A673 (cell line): ENCODE measurements at regions not wholly inside any gene's neighbourhood (a gene's known extent, or its start where the extent isn't known, plus 50 kb on each side); places are given as distances from the start of the nearest gene placed in this dataset.

Experiments used
- BruUV-seq: library from RNA; stranded (reverse); fragments of 400-500 nt; replicated peaks from 2 replicates; lab custom pipeline; 2021; lab: Mats Ljungman, UMichigan
- CTCF ChIA-PET: fragments of 300-600 bp; sonication (Branson Sonifier 250); formaldehyde crosslinking; loops from one replicate; lab custom pipeline; 2022; ENCODE audit warnings: antibody characterized with exemption; lab: Charles Lee
- POLR2A ChIA-PET: fragments of 300-600 bp; sonication (Branson Sonifier 250); formaldehyde crosslinking; loops from one replicate; lab custom pipeline; 2022; ENCODE audit warnings: antibody characterized with exemption; ENCODE audit not compliant: low non-redundant PET; lab: Charles Lee
- DNase-seq: peaks from one replicate; pipeline ENCODE4 v3.0.0-alpha.2; 2015; ENCODE audit warnings: low spot score
- H3K27ac ChIP-seq: fragments of 200-600 bp; sonication (generic); 2 replicates; pipeline ENCODE4 v1.5.1; 2016; ENCODE audit warnings: mixed run types, low read depth, mild to moderate bottlenecking, mixed read lengths, antibody characterized with exemption, low read length; ENCODE audit not compliant: poor library complexity, severe bottlenecking
- H3K27me3 ChIP-seq: fragments of 200-600 bp; sonication (generic); replicated peaks from 2 replicates; pipeline ENCODE4 v1.6.1; 2017; ENCODE audit warnings: mixed run types, low read depth, mild to moderate bottlenecking, mixed read lengths, antibody characterized with exemption, low read length; ENCODE audit not compliant: insufficient read depth, poor library complexity
- H3K36me3 ChIP-seq: fragments of 200-600 bp; sonication (generic); 2 replicates; pipeline ENCODE4 v1.6.1; 2016; ENCODE audit warnings: mixed run types, mild to moderate bottlenecking, mixed read lengths, antibody characterized with exemption, low read length; ENCODE audit not compliant: insufficient read depth, poor library complexity, severe bottlenecking
- H3K4me1 ChIP-seq: fragments of 200-600 bp; sonication (generic); 2 replicates; pipeline ENCODE4 v1.6.1; 2017; ENCODE audit warnings: mixed run types, mild to moderate bottlenecking, mixed read lengths, antibody characterized with exemption, low read length; ENCODE audit not compliant: insufficient read depth, poor library complexity, severe bottlenecking
- H3K4me3 ChIP-seq: fragments of 200-600 bp; sonication (generic); 2 replicates; pipeline ENCODE4 v1.5.1; 2016; ENCODE audit warnings: low read depth, mixed run types, mild to moderate bottlenecking, mixed read lengths, low read length; ENCODE audit not compliant: poor library complexity, severe bottlenecking
- H3K9me3 ChIP-seq: fragments of 200-600 bp; sonication (generic); 2 replicates; pipeline ENCODE4 v1.6.1; 2016; ENCODE audit warnings: mixed run types, low read depth, mild to moderate bottlenecking, mixed read lengths, antibody characterized with exemption, low read length; ENCODE audit not compliant: poor library complexity, severe bottlenecking
- EZH2 ChIP-seq: fragments of 200-600 bp; sonication (generic); IDR thresholded peaks from 2 replicates; pipeline ENCODE4 v1.6.1; 2017; ENCODE audit warnings: borderline replicate concordance, low read depth, mild to moderate bottlenecking, mixed read lengths, antibody characterized with exemption, low read length; ENCODE audit not compliant: poor library complexity, severe bottlenecking
- intact Hi-C: fragments of 100-400 bp; cut with micrococcal nuclease; formaldehyde crosslinking; loops from one replicate; pipeline ENCODE4 v1.10.0; 2022; ENCODE audit not compliant: unreplicated experiment
- TF ChIP-seq, protein P1 (sequence below): fragments of 300-800, 200-600 bp; sonication (generic); conservative IDR thresholded peaks from 2 replicates; pipeline ENCODE4 v1.5.1; 2017; ENCODE audit warnings: low read depth, mild to moderate bottlenecking, antibody characterized with exemption, low read length, moderate library complexity, mixed read lengths

DNA sequence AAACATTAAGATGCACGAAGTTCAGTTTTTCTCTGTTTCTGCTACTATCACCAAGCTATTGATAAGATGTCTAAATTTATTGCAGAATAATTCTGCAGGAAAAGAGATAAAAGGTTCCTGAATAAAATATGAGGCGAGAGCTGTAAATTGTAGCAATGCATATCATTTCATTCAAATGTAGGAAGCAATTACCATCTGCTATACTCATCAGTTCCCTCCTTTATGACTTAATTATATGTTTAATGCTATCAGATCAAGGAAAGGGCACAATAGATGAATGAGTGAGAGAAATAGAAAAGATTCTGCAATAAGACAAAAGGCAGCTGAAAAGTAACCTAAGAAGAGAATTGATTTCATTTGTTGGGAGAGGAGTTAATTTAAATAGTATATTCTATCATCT is 108.2 kb upstream of the GALNT5 start:
- DNase-seq = peak; percentile 29
- Histone ChIP-seq H3K4me3 (no peak overlapping the region), H3K36me3 (no peaks in the 10 kb centered on the region), H3K27me3 (no peaks in the 10 kb centered on the region), H3K4me1 (peaks cover 7% of the 10 kb centered on the region), H3K27ac (no peak overlapping the region), H3K9me3 (no peaks in the 10 kb centered on the region)
- TF ChIP-seq, protein P1, sequence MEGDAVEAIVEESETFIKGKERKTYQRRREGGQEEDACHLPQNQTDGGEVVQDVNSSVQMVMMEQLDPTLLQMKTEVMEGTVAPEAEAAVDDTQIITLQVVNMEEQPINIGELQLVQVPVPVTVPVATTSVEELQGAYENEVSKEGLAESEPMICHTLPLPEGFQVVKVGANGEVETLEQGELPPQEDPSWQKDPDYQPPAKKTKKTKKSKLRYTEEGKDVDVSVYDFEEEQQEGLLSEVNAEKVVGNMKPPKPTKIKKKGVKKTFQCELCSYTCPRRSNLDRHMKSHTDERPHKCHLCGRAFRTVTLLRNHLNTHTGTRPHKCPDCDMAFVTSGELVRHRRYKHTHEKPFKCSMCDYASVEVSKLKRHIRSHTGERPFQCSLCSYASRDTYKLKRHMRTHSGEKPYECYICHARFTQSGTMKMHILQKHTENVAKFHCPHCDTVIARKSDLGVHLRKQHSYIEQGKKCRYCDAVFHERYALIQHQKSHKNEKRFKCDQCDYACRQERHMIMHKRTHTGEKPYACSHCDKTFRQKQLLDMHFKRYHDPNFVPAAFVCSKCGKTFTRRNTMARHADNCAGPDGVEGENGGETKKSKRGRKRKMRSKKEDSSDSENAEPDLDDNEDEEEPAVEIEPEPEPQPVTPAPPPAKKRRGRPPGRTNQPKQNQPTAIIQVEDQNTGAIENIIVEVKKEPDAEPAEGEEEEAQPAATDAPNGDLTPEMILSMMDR = no peak
- TF ChIP-seq EZH2 = no peak
- intact Hi-C loops = no loop called here
- no TSS peak for BruUV-seq
- ChIA-PET POLR2A (no interaction called here), CTCF (no interaction called here)

DNA sequence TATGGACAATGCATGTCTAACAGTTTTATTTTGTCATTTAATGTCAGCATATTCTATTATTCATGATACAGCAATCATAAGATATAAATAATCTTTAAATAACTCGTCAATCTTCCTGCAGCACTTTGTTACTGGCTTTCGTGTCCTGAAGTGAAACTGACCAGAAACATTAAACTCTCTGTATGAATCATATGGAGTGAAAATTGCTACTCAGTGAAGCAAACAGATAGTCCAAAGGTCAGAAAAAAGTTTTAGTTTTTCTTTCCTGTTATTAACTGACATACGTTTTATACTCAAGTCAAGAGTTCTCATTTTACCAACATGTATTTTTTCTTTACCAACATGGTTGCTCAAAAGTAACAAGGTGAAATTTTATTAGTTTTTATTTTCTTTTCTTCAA is 106.8 kb upstream of the GALNT5 start:
- Histone ChIP-seq H3K36me3 (no peaks in the 10 kb centered on the region), H3K9me3 (no peaks in the 10 kb centered on the region), H3K27me3 (no peaks in the 10 kb centered on the region), H3K4me3 (no peak overlapping the region), H3K4me1 (peaks cover 7% of the 10 kb centered on the region), H3K27ac (no peak overlapping the region)
- no peak for TF ChIP-seq EZH2
- TF ChIP-seq, protein P1 = no peak
- CTCF ChIA-PET = no interaction called here
- intact Hi-C loops = no loop called here
- DNase-seq = no peak
- BruUV-seq = no TSS peak
- POLR2A ChIA-PET = no interaction called here

DNA sequence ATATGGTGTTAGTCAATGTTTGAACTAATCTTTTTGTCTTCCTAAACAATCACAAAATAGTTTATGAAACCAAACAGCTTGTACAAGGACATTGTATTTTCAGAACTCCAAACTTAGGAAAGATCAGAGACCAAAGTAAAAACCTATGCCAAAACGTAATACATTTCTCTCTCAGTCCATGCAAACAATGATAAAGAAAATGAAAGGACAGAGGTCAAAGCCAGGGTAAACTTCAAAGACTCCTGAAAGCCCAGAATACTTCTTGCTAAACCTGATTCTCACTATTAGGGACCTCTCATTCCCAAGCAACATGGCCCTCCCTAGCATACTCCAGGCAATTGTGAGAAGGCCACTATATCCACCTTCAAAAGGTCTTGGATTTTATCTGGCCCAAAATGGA is 105.1 kb upstream of the GALNT5 start:
- no peak for DNase-seq
- Histone ChIP-seq H3K27me3 (no peaks in the 10 kb centered on the region), H3K36me3 (no peaks in the 10 kb centered on the region), H3K27ac (no peak overlapping the region), H3K4me3 (no peak overlapping the region), H3K4me1 (peaks cover 7% of the 10 kb centered on the region), H3K9me3 (no peaks in the 10 kb centered on the region)
- intact Hi-C loops = no loop called here
- BruUV-seq = no TSS peak
- ChIA-PET CTCF (no interaction called here), POLR2A (no interaction called here)
- TF ChIP-seq EZH2 = no peak
- TF ChIP-seq, protein P1 = no peak
